ENCODE measurements at regions not wholly inside any gene's neighbourhood (a gene's known extent, or its start where the extent isn't known, plus 50 kb on each side); places are given as distances from the start of the nearest gene placed in this dataset.

GRCh38 chr3:73321286-73321999, 260.0 kb downstream of the EBLN2 start:
- 65% methylated on average over 8 of the region's 8 CpGs for WGBS (ENCODE audit: insufficient coverage)
- H3K4me1 Mint-ChIP-seq, result no peaks in the 10 kb centered on the region
- DNase-seq (no peak), ATAC-seq (no peak)
- Histone ChIP-seq H3K36me3 (ENCODE audit: control insufficient read depth, insufficient read depth, low read length) (no peaks in the 10 kb centered on the region), H3K4me3 (ENCODE audit: low read length) (no peak overlapping the region), H3K9me3 (ENCODE audit: control insufficient read depth, insufficient read depth, low read length) (no peaks in the 10 kb centered on the region), H3K4me1 (ENCODE audit: control insufficient read depth, insufficient read depth, low read length) (no peaks in the 10 kb centered on the region), H3K27me3 (ENCODE audit: control insufficient read depth, insufficient read depth, low read length) (no peaks in the 10 kb centered on the region), H3K27ac (ENCODE audit: low read length) (no peak overlapping the region)
- intact Hi-C loops (cut with micrococcal nuclease), result no loop called here
- H3K27me3 Mint-ChIP-seq (ENCODE audit: low read depth in 2 of 2), result peaks cover 0 to 3% of the 10 kb centered on the region in 2 donors
- H3K9me3 Mint-ChIP-seq, result peaks cover 3 to 7% of the 10 kb centered on the region in 2 donors
- no peak overlapping the region for H3K4me3 Mint-ChIP-seq
- no peaks in the 10 kb centered on the region for H3K36me3 Mint-ChIP-seq
- TF ChIP-seq, protein P1, sequence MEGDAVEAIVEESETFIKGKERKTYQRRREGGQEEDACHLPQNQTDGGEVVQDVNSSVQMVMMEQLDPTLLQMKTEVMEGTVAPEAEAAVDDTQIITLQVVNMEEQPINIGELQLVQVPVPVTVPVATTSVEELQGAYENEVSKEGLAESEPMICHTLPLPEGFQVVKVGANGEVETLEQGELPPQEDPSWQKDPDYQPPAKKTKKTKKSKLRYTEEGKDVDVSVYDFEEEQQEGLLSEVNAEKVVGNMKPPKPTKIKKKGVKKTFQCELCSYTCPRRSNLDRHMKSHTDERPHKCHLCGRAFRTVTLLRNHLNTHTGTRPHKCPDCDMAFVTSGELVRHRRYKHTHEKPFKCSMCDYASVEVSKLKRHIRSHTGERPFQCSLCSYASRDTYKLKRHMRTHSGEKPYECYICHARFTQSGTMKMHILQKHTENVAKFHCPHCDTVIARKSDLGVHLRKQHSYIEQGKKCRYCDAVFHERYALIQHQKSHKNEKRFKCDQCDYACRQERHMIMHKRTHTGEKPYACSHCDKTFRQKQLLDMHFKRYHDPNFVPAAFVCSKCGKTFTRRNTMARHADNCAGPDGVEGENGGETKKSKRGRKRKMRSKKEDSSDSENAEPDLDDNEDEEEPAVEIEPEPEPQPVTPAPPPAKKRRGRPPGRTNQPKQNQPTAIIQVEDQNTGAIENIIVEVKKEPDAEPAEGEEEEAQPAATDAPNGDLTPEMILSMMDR (IDR thresholded peaks at IDR 0.05), result no peak
- H3K27ac Mint-ChIP-seq, result no peak overlapping the region

DNA sequence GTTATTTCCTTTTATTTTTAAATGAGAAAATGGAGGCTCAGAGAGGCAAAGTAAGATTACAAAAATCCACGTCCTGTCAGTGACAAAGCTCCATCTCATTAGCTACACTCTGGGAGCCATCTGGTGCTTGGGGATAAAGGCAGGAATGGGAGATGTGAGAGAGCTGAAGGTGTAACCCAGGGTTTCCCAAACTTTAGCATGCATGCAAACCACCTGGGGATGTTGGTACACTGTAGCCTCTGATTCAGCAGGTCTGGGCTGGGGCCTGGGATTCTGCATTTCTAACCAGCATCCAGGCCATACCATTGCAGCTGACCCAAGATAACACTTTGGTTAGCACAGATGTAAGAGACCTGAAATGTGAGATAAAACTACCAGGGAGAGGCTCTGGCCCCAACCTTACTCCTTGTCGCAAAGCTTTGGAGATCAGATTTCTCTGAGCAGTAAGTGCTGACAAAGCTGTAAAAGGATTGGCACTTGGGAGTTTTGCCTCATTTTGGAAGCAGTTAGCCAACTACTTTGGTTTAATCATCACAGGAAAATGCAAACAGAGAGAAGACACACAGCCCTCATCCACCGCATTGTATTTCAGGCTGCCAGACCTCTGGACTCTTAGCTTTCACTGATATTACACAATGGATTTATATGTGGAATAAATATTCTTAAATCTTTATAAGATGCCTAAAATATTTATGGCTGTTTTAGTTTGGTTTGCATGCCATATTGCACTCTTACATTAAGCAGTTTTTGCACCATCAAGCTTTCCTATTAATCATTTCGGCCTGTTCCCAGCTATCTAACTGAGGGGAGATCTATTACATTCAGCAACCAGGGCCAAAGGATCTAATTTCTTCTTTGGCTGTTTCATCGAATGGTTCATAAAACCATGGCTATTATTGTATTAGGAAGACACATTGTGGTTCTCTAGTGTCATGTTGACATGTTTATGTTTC, 263.0 kb downstream of the EBLN2 start:
- H3K27me3 Mint-ChIP-seq (ENCODE audit: low read depth in 2 of 2), result peaks cover 0 to 3% of the 10 kb centered on the region in 2 donors
- 90% methylated on average over 4 of the region's 5 CpGs for WGBS (ENCODE audit: insufficient coverage)

DNA sequence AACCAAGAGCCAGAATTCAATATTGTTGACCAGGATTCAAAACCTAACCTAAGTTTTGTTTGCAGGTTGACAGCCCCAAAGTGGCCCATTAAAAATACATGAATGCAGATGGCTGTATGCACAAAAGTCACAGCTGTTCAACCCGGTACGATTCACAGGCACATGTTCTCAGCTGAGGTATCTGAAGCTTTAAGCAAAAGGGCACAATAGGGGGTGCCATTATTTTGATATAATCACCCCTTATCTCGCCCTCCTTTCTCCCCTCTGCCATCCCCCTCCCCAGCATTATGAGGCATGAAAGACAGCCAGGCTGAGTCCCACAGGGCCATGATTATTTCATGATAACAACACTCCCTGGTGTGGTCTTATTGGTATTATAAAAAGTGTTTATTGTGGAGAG, 264.9 kb downstream of the EBLN2 start:
- Mint-ChIP-seq H3K4me3 (no peak overlapping the region), H3K27me3 (ENCODE audit: low read depth in 2 of 2) (no peaks in the 10 kb centered on the region), H3K4me1 (no peaks in the 10 kb centered on the region), H3K36me3 (no peaks in the 10 kb centered on the region), H3K27ac (no peak overlapping the region), H3K9me3 (peaks cover 2 to 3% of the 10 kb centered on the region in 2 donors)
- Histone ChIP-seq H3K27me3 (ENCODE audit: control insufficient read depth, insufficient read depth, low read length) (no peaks in the 10 kb centered on the region), H3K4me1 (ENCODE audit: control insufficient read depth, insufficient read depth, low read length) (no peaks in the 10 kb centered on the region), H3K9me3 (ENCODE audit: control insufficient read depth, insufficient read depth, low read length) (no peaks in the 10 kb centered on the region), H3K36me3 (ENCODE audit: control insufficient read depth, insufficient read depth, low read length) (no peaks in the 10 kb centered on the region), H3K4me3 (ENCODE audit: low read length) (no peak overlapping the region), H3K27ac (ENCODE audit: low read length) (no peak overlapping the region)
- 82% methylated on average over 3 of the region's 3 CpGs for WGBS (ENCODE audit: insufficient coverage)
- ATAC-seq (no peak), DNase-seq (no peak)
- TF ChIP-seq, protein P1 (IDR thresholded peaks at IDR 0.05), result no peak
- intact Hi-C loops (cut with micrococcal nuclease), result no loop called here

More for the DNA sequence above, 263.0 kb downstream of the EBLN2 start:
- Mint-ChIP-seq H3K4me3 (no peak overlapping the region), H3K4me1 (no peaks in the 10 kb centered on the region), H3K36me3 (no peaks in the 10 kb centered on the region), H3K27ac (no peak overlapping the region), H3K9me3 (peaks cover 5 to 7% of the 10 kb centered on the region in 2 donors)
- intact Hi-C loops (cut with micrococcal nuclease), result no loop called here
- DNase-seq, result no peak
- Histone ChIP-seq H3K27ac (ENCODE audit: low read length) (no peak overlapping the region), H3K36me3 (ENCODE audit: control insufficient read depth, insufficient read depth, low read length) (no peaks in the 10 kb centered on the region), H3K27me3 (ENCODE audit: control insufficient read depth, insufficient read depth, low read length) (no peaks in the 10 kb centered on the region), H3K9me3 (ENCODE audit: control insufficient read depth, insufficient read depth, low read length) (no peaks in the 10 kb centered on the region), H3K4me3 (ENCODE audit: low read length) (no peak overlapping the region), H3K4me1 (ENCODE audit: control insufficient read depth, insufficient read depth, low read length) (no peaks in the 10 kb centered on the region)
- TF ChIP-seq, protein P1 (IDR thresholded peaks at IDR 0.05), result no peak
- ATAC-seq, result no peak
